ENCODE measurements at regions not wholly inside any gene's neighbourhood (a gene's known extent, or its start where the extent isn't known, plus 50 kb on each side); places are given as distances from the start of the nearest gene placed in this dataset.

DNA sequence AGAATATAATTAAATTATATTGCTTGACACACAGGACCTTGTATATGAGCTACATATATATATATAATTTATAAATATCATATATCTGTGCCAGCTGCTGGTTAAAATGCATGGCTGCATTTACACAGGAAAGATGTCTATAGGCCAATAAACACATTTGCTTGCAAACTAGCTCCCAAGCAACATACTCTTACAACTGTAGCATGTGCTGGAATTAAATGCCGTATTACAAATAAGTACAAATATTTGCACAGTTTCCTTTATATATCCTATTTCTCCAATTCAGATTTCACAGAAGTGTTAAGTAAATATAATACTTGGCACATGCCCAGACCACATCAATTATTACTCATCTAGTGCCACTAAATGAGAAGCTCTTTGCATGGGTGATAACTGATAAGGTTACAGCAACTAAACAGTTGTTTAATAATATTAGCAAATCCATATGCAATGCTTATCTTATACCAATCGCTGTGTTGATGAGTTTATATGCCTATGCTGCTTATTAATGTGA, 66.7 kb upstream of the E2F7 start:
- H3K36me3 ChIP-seq (ENCODE audit: control insufficient read depth, insufficient read depth, low read length): no peaks in the 10 kb centered on the region
- DNase-seq (ENCODE audit: low read depth): no peak
- H3K4me3 ChIP-seq (ENCODE audit: low read depth, low read length): no peak overlapping the region
- TF ChIP-seq CTCF (IDR thresholded peaks at IDR 0.05; ENCODE audit: insufficient read depth, low read depth, low read length): no peak
- POLR2A ChIA-PET: no interaction called here
- H3K27me3 ChIP-seq (ENCODE audit: control insufficient read depth, insufficient read depth, low read length): no peaks in the 10 kb centered on the region
- CTCF ChIA-PET: interaction anchor here (1.0 kb wide), 1 partner anchor 553 kb away, joined by 4 read pairs; no protein-coding TSS in a partner anchor

GRCh38 chr12:77130193-77130592, 64.8 kb upstream of the E2F7 start:
- H3K36me3 ChIP-seq (ENCODE audit: control insufficient read depth, insufficient read depth, low read length): no peaks in the 10 kb centered on the region
- ChIA-PET CTCF (interaction anchor here (1.1 to 1.7 kb wide), 3 partner anchors 22 to 795 kb away, joined by 3 to 6 read pairs (median 5); no protein-coding TSS in a partner anchor), POLR2A (no interaction called here)
- no peak for TF ChIP-seq CTCF (IDR thresholded peaks at IDR 0.05; ENCODE audit: insufficient read depth, low read depth, low read length)
- no peak overlapping the region for H3K4me3 ChIP-seq (ENCODE audit: low read depth, low read length)
- DNase-seq (ENCODE audit: low read depth): no peak
- H3K27me3 ChIP-seq (ENCODE audit: control insufficient read depth, insufficient read depth, low read length): no peaks in the 10 kb centered on the region

- no peak for DNase-seq (ENCODE audit: low read depth)
- no peaks in the 10 kb centered on the region for H3K27me3 ChIP-seq (ENCODE audit: control insufficient read depth, insufficient read depth, low read length)
- ChIA-PET CTCF (no interaction called here), POLR2A (no interaction called here)
- H3K4me3 ChIP-seq (ENCODE audit: low read depth, low read length): no peak overlapping the region
- no peak for TF ChIP-seq CTCF (IDR thresholded peaks at IDR 0.05; ENCODE audit: insufficient read depth, low read depth, low read length)
- H3K36me3 ChIP-seq (ENCODE audit: control insufficient read depth, insufficient read depth, low read length): no peaks in the 10 kb centered on the region
These were observed 59.4 kb upstream of the E2F7 start for GRCh38 chr12:77124767-77125166.

DNA sequence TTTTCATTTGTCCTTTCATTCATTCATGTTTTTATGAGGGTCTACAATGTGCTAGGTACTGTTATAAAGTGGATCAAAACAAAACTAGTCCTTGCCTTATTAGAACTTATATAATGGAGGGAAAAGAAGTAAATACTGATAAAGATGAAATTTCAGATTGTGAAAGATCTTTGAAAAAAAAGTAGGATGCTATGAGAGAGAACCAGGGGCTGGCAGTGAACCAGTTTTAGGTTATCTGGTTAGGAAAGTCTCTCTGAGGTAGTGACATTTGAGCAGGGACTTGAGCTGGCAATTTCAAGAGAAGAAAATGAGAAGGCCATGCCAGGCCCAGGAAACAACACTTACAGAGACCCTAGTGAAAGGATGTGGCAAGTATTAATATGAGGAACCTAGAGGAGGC, 57.3 kb upstream of the E2F7 start:
- TF ChIP-seq CTCF (IDR thresholded peaks at IDR 0.05; ENCODE audit: insufficient read depth, low read depth, low read length): no peak
- ChIA-PET CTCF (interaction anchor here (2.1 kb wide), 1 partner anchor 30 kb away, joined by 7 read pairs; no protein-coding TSS in a partner anchor), POLR2A (no interaction called here)
- Histone ChIP-seq H3K4me3 (ENCODE audit: low read depth, low read length) (no peak overlapping the region), H3K27me3 (ENCODE audit: control insufficient read depth, insufficient read depth, low read length) (no peaks in the 10 kb centered on the region), H3K36me3 (ENCODE audit: control insufficient read depth, insufficient read depth, low read length) (no peaks in the 10 kb centered on the region)
- no peak for DNase-seq (ENCODE audit: low read depth)

DNA sequence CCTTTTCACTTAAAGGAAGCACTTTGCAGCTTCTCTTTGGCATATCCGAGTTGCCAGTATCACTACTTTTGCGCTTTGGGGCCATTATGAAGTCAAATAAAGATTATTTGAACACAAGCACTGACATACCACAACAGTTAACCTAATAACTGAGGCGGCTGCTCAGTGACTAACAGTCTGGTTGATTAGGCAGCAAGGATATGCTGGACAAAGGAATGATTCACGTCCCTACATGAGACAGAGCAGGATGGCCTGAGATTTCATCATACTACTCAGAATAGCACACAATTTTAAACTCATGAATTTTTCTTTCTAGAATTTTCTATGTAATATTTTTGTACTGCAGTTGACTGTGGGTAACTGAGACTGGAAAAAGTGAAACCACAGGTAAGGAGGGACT, 56.9 kb upstream of the E2F7 start:
- ChIA-PET POLR2A (no interaction called here), CTCF (interaction anchor here (2.1 kb wide), 1 partner anchor 30 kb away, joined by 7 read pairs; no protein-coding TSS in a partner anchor)
- no peaks in the 10 kb centered on the region for H3K27me3 ChIP-seq (ENCODE audit: control insufficient read depth, insufficient read depth, low read length)
- H3K36me3 ChIP-seq (ENCODE audit: control insufficient read depth, insufficient read depth, low read length): no peaks in the 10 kb centered on the region
- peak; percentile 78 for DNase-seq (ENCODE audit: low read depth)
- no peak overlapping the region for H3K4me3 ChIP-seq (ENCODE audit: low read depth, low read length)
- no peak for TF ChIP-seq CTCF (IDR thresholded peaks at IDR 0.05; ENCODE audit: insufficient read depth, low read depth, low read length)
